ENCODE measurements at regions not wholly inside any gene's neighbourhood (a gene's known extent, or its start where the extent isn't known, plus 50 kb on each side); places are given as distances from the start of the nearest gene placed in this dataset.
"Not testable (repeated sequence)": the region's sequence is repeated elsewhere in the genome, so short reads cannot be mapped to it uniquely, and the experiment has no call there.

- TF ChIP-seq CTCF (conservative IDR thresholded peaks at IDR 0.05; ENCODE audit: low read depth, low read length): no peak
- no peak overlapping the region for H3K4me3 ChIP-seq (ENCODE audit: low read depth, low read length)
- DNase-seq (ENCODE audit: low read depth): no peak
These were observed 448.0 kb upstream of the AMELY start for GRCh38 chrY:7359520-7359919.

GRCh38 chrY:7358103-7358752, 446.7 kb upstream of the AMELY start:
- DNase-seq (ENCODE audit: low read depth): no peak
- no peak for TF ChIP-seq CTCF (conservative IDR thresholded peaks at IDR 0.05; ENCODE audit: low read depth, low read length)

GRCh38 chrY:7355891-7356290, 444.3 kb upstream of the AMELY start:
- not testable (repeated sequence) for H3K4me3 ChIP-seq (ENCODE audit: low read depth, low read length); DNase-seq (ENCODE audit: low read depth)

More at GRCh38 chrY:7358103-7358752, 446.7 kb upstream of the AMELY start:
- H3K4me3 ChIP-seq (ENCODE audit: low read depth, low read length): no peak overlapping the region

GRCh38 chrY:7344661-7345060, 433.1 kb upstream of the AMELY start:
- TF ChIP-seq CTCF (conservative IDR thresholded peaks at IDR 0.05; ENCODE audit: low read depth, low read length): peak; percentile 55

GRCh38 chrY:7343261-7343660, 431.7 kb upstream of the AMELY start:
- no peak for DNase-seq (ENCODE audit: low read depth)
- TF ChIP-seq CTCF (conservative IDR thresholded peaks at IDR 0.05; ENCODE audit: low read depth, low read length): no peak
- no peak overlapping the region for H3K4me3 ChIP-seq (ENCODE audit: low read depth, low read length)

More at GRCh38 chrY:7344661-7345060, 433.1 kb upstream of the AMELY start:
- no peak for DNase-seq (ENCODE audit: low read depth)
- no peak overlapping the region for H3K4me3 ChIP-seq (ENCODE audit: low read depth, low read length)

GRCh38 chrY:7342732-7343131, 431.2 kb upstream of the AMELY start:
- DNase-seq (ENCODE audit: low read depth); H3K4me3 ChIP-seq (ENCODE audit: low read depth, low read length): not testable (repeated sequence)

GRCh38 chrY:7339391-7340087, 428.0 kb upstream of the AMELY start:
- no peak for DNase-seq (ENCODE audit: low read depth)
- H3K4me3 ChIP-seq (ENCODE audit: low read depth, low read length): no peak overlapping the region
- no peak for TF ChIP-seq CTCF (conservative IDR thresholded peaks at IDR 0.05; ENCODE audit: low read depth, low read length)
